ENCODE measurements at regions not wholly inside any gene's neighbourhood (a gene's known extent, or its start where the extent isn't known, plus 50 kb on each side); places are given as distances from the start of the nearest gene placed in this dataset.

- no peak overlapping the region for H3K9ac ChIP-seq
- no peak overlapping the region for H3K4me2 ChIP-seq
- H3K9me2 ChIP-seq = no peaks in the 10 kb centered on the region
- WGBS (ENCODE audit: low lambda C conversion rate) = 32% methylated on average over 2 of the region's 2 CpGs
- H3K4me1 ChIP-seq (ENCODE audit: control insufficient read depth in 1 of 2, insufficient read depth in 2 of 2, low read depth in 1 of 2, low read length in 1 of 2) = peaks cover 0 to 2% of the 10 kb centered on the region in 2 experiments; a peak in 2 of 4 replicates
- H3K36me3 ChIP-seq (replicated peaks in 1 of 2; ENCODE audit: control insufficient read depth in 1 of 2, insufficient read depth in 2 of 2, low read length in 1 of 2) = no peaks in the 10 kb centered on the region
- H4K20me1 ChIP-seq (ENCODE audit: insufficient read depth) = no peaks in the 10 kb centered on the region
- H3K9me3 ChIP-seq = no peaks in the 10 kb centered on the region
- no peak overlapping the region for H3K27ac ChIP-seq (ENCODE audit: low read depth in 2 of 2, low read length in 1 of 2)
- no peaks in the 10 kb centered on the region for H3K79me2 ChIP-seq (ENCODE audit: insufficient read depth)
- H3F3A ChIP-seq (replicated peaks; ENCODE audit: insufficient read depth) = no peaks in the 10 kb centered on the region
- H2AFZ ChIP-seq (ENCODE audit: low read depth) = no peak overlapping the region
- DNase-seq = no peak
- ChIA-PET POLR2A (no interaction called here), CTCF (no interaction called here)
- no peak overlapping the region for H3K4me3 ChIP-seq (ENCODE audit: low read depth in 2 of 2, low read length in 1 of 2)
- TF ChIP-seq ELF1 (IDR thresholded peaks at IDR 0.05) = no peak
- TF ChIP-seq GABPA (IDR thresholded peaks at IDR 0.05; ENCODE audit: low read depth) = no peak
- TF ChIP-seq GATA2 (CRISPR knock-in tag; IDR thresholded peaks at IDR 0.05) = no peak
- TF ChIP-seq FOXJ3 (CRISPR knock-in tag; IDR thresholded peaks at IDR 0.05) = no peak
- no peak for TF ChIP-seq EP300 (IDR thresholded peaks at IDR 0.05; ENCODE audit: borderline replicate concordance in 1 of 2, low read depth in 1 of 2, low read length in 1 of 2)
- TF ChIP-seq JUND (IDR thresholded peaks at IDR 0.05) = no peak
- no peak for TF ChIP-seq RFX5 (IDR thresholded peaks at IDR 0.05; ENCODE audit: low read length)
- no peaks in the 10 kb centered on the region for H3K27me3 ChIP-seq (ENCODE audit: insufficient read depth)
Measured at GRCh38 chr1:61519631-61520030, 205.3 kb downstream of the TM2D1 start.

GRCh38 chr1:61518670-61519400 is 206.1 kb downstream of the TM2D1 start:
- H2AFZ ChIP-seq (ENCODE audit: low read depth) = no peak overlapping the region

GRCh38 chr1:61517345-61517744 is 207.6 kb downstream of the TM2D1 start:
- Histone ChIP-seq H3K27ac (ENCODE audit: low read depth in 2 of 2, low read length in 1 of 2) (no peak overlapping the region), H3K4me2 (no peak overlapping the region), H3F3A (replicated peaks; ENCODE audit: insufficient read depth) (no peaks in the 10 kb centered on the region), H3K79me2 (ENCODE audit: insufficient read depth) (no peaks in the 10 kb centered on the region), H3K9me3 (no peaks in the 10 kb centered on the region), H3K36me3 (replicated peaks in 1 of 2; ENCODE audit: control insufficient read depth in 1 of 2, insufficient read depth in 2 of 2, low read length in 1 of 2) (no peaks in the 10 kb centered on the region), H3K9ac (no peak overlapping the region), H4K20me1 (ENCODE audit: insufficient read depth) (no peaks in the 10 kb centered on the region), H3K4me1 (ENCODE audit: control insufficient read depth in 1 of 2, insufficient read depth in 2 of 2, low read depth in 1 of 2, low read length in 1 of 2) (no peaks in the 10 kb centered on the region), H3K4me3 (ENCODE audit: low read depth in 2 of 2, low read length in 1 of 2) (no peak overlapping the region), H3K9me2 (no peaks in the 10 kb centered on the region), H2AFZ (ENCODE audit: low read depth) (no peak overlapping the region), H3K27me3 (ENCODE audit: insufficient read depth) (no peaks in the 10 kb centered on the region)
- WGBS (ENCODE audit: low lambda C conversion rate) = 81% methylated on average over 4 of the region's 4 CpGs
- POLR2A ChIA-PET = no interaction called here
- no peak for TF ChIP-seq SIN3A (IDR thresholded peaks at IDR 0.05; ENCODE audit: borderline replicate concordance, low read depth, low read length)
- no peak for TF ChIP-seq NFIC (IDR thresholded peaks at IDR 0.05; ENCODE audit: borderline replicate concordance)
- no peak for TF ChIP-seq ZBTB33 (IDR thresholded peaks at IDR 0.05; ENCODE audit: borderline replicate concordance, low read depth)
- no peak for TF ChIP-seq SMC3 (IDR thresholded peaks at IDR 0.05; ENCODE audit: low read depth, low read length)
- TF ChIP-seq GATA2 (CRISPR knock-in tag; IDR thresholded peaks at IDR 0.05) = no peak
- TF ChIP-seq TEAD4 (IDR thresholded peaks at IDR 0.05; ENCODE audit: borderline replicate concordance, insufficient read depth) = no peak
- TF ChIP-seq TAF1 (IDR thresholded peaks at IDR 0.05; ENCODE audit: borderline replicate concordance, low read depth, low read length) = no peak
- TF ChIP-seq RFX5 (IDR thresholded peaks at IDR 0.05; ENCODE audit: low read length) = no peak
- TF ChIP-seq RXRA (IDR thresholded peaks at IDR 0.05; ENCODE audit: borderline replicate concordance, low read depth) = no peak
- TF ChIP-seq CHD2 (IDR thresholded peaks at IDR 0.05; ENCODE audit: low read length, partially characterized antibody) = no peak
- CTCF ChIA-PET = no interaction called here
- no peak for DNase-seq

More at GRCh38 chr1:61518670-61519400, 206.1 kb downstream of the TM2D1 start:
- Histone ChIP-seq H3K4me2 (no peak overlapping the region), H3F3A (replicated peaks; ENCODE audit: insufficient read depth) (no peaks in the 10 kb centered on the region), H3K4me3 (ENCODE audit: low read depth in 2 of 2, low read length in 1 of 2) (no peak overlapping the region), H3K27ac (ENCODE audit: low read depth in 2 of 2, low read length in 1 of 2) (no peak overlapping the region), H3K79me2 (ENCODE audit: insufficient read depth) (no peaks in the 10 kb centered on the region), H3K9ac (no peak overlapping the region), H3K27me3 (ENCODE audit: insufficient read depth) (no peaks in the 10 kb centered on the region), H3K36me3 (replicated peaks in 1 of 2; ENCODE audit: control insufficient read depth in 1 of 2, insufficient read depth in 2 of 2, low read length in 1 of 2) (no peaks in the 10 kb centered on the region), H3K9me2 (no peaks in the 10 kb centered on the region), H3K4me1 (ENCODE audit: control insufficient read depth in 1 of 2, insufficient read depth in 2 of 2, low read depth in 1 of 2, low read length in 1 of 2) (no peaks in the 10 kb centered on the region; a peak in 1 of 4 replicates), H3K9me3 (no peaks in the 10 kb centered on the region), H4K20me1 (ENCODE audit: insufficient read depth) (no peaks in the 10 kb centered on the region)
- no peak for TF ChIP-seq NRF1 (IDR thresholded peaks at IDR 0.05; ENCODE audit: low read depth, low read length)
- ChIA-PET POLR2A (no interaction called here), CTCF (no interaction called here)
- 82% methylated on average over 1 of the region's 1 CpG for WGBS (ENCODE audit: low lambda C conversion rate)
- DNase-seq = no peak
